Subcutaneous abdominal adipose tissue (tissue), 5 donors: ENCODE measurements at regions not wholly inside any gene's neighbourhood (a gene's known extent, or its start where the extent isn't known, plus 50 kb on each side); places are given as distances from the start of the nearest gene placed in this dataset.

ENCODE experiments used
- H3K27ac ChIP-seq: one replicate; pipeline ENCODE4 v1.7.0; 2013; ENCODE audit warnings: low read depth, mild to moderate bottlenecking, inconsistent platforms, low read length, moderate library complexity
- H3K27me3 ChIP-seq, 5 donors: one replicate each; pipeline ENCODE4 v1.7.0; 2013; ENCODE audit warnings: low read length in 5 of 5, inconsistent platforms in 1 of 5; ENCODE audit not compliant: control insufficient read depth in 5 of 5, insufficient read depth in 4 of 5
- H3K36me3 ChIP-seq, 5 donors: one replicate each; pipeline ENCODE4 v1.7.0; 2013; ENCODE audit warnings: low read length in 5 of 5; ENCODE audit not compliant: control insufficient read depth in 5 of 5, insufficient read depth in 5 of 5
- H3K4me1 ChIP-seq, 5 donors: one replicate each; pipeline ENCODE4 v1.7.0; 2013; ENCODE audit warnings: low read length in 5 of 5, mild to moderate bottlenecking in 3 of 5, moderate library complexity in 1 of 5; ENCODE audit not compliant: control insufficient read depth in 5 of 5, insufficient read depth in 5 of 5
- H3K4me3 ChIP-seq, 5 donors: one replicate each; pipeline ENCODE4 v1.7.0; 2013; ENCODE audit warnings: low read length in 5 of 5, low read depth in 1 of 5
- H3K9ac ChIP-seq, 5 donors: one replicate each; pipeline ENCODE4 v1.7.0; 2013; ENCODE audit warnings: low read length in 5 of 5, mild to moderate bottlenecking in 4 of 5, moderate library complexity in 3 of 5
- H3K9me3 ChIP-seq, 5 donors: one replicate each; pipeline ENCODE4 v1.7.0; 2013; ENCODE audit warnings: low read length in 5 of 5; ENCODE audit not compliant: control insufficient read depth in 5 of 5
- donor health status: healthy.
- donor health status: healthy.
- donor health status: healthy.
- donor health status: healthy.
- donor health status: healthy.

DNA sequence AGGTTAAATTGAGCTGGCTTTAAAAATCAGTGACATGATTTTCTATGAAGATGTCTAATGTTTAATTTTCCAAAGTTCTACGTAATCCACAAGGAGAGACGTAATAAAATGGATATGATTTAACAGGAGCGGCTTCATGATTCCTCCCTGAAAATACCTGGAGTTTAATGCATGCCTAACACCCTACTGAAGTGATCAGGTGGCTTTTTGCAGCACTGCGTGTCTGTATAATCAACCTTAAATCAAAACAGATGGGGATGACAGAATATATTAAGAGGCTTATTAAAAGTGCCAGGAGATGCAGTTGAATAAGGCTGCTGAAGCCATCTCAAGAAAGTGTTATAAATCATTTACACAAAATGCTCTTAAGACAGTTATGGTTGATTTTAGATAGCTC lies 112.4 kb upstream of the TLR3 start:
- Histone ChIP-seq H3K4me3 (no peak overlapping the region), H3K36me3 (no peaks in the 10 kb centered on the region), H3K9ac (no peak overlapping the region), H3K9me3 (no peaks in the 10 kb centered on the region), H3K4me1 (peaks cover 0 to 3% (median 0%) of the 10 kb centered on the region in 5 donors), H3K27ac (no peak overlapping the region), H3K27me3 (peaks cover 0 to 5% (median 0%) of the 10 kb centered on the region in 5 donors)

DNA sequence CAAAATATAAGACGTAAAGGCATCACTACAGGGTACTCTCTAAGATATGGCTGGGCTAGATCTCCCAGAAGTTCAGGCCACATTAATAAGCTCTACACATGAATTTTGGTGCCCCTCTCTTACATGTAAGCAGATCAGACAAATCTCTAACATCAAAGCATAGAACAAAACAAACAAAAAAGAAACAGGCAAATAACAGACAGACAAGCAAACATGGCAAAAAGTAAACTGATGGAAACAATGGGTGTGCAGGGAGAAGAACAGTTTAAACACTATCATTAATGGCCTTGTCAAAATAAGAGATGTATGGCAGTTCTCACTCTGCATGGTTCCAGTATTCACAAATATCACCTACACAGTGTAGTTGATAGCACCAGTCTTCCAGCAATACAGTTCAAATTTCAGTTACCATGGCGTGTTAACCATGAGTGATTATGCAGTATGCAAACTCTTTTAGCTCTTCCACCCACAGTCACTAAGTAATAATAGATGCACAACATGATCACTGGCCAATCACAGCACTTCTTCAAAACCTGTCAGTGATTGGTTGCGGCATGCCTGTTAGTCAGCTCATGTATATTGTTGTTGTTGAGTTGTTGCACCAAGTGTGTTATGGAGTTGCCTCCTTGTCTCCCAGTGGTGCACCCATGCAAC lies 110.7 kb upstream of the TLR3 start:
- no peak overlapping the region for H3K4me3 ChIP-seq
- H3K27ac ChIP-seq, result no peak overlapping the region
- no peaks in the 10 kb centered on the region for H3K36me3 ChIP-seq
- peaks cover 0 to 3% (median 0%) of the 10 kb centered on the region in 5 donors for H3K4me1 ChIP-seq
- peaks cover 0 to 5% (median 0%) of the 10 kb centered on the region in 5 donors for H3K27me3 ChIP-seq
- no peaks in the 10 kb centered on the region for H3K9me3 ChIP-seq
- no peak overlapping the region for H3K9ac ChIP-seq

- peaks cover 0 to 19% (median 2%) of the 10 kb centered on the region in 5 donors for H3K4me1 ChIP-seq
- peak overlapping the region; percentile 61 for H3K27ac ChIP-seq
- H3K36me3 ChIP-seq, result no peaks in the 10 kb centered on the region
- H3K9me3 ChIP-seq, result peaks cover 0 to 3% (median 0%) of the 10 kb centered on the region in 5 donors
- peak overlapping the region in 4 of 5 donors; percentile 4 to 33 (median 20) for H3K4me3 ChIP-seq
- no peaks in the 10 kb centered on the region for H3K27me3 ChIP-seq
- H3K9ac ChIP-seq, result peak overlapping the region in 1 of 5 donors; percentile 35
Observed at GRCh38 chr4:185965426-185966384, 103.3 kb upstream of the TLR3 start.

- Histone ChIP-seq H3K9me3 (peaks cover 0 to 3% (median 0%) of the 10 kb centered on the region in 5 donors), H3K4me3 (no peak overlapping the region), H3K27ac (no peak overlapping the region), H3K9ac (no peak overlapping the region), H3K27me3 (no peaks in the 10 kb centered on the region), H3K36me3 (no peaks in the 10 kb centered on the region), H3K4me1 (peaks cover 0 to 16% (median 2%) of the 10 kb centered on the region in 5 donors)
Observed at GRCh38 chr4:185966549-185966948, 102.4 kb upstream of the TLR3 start.

- no peak overlapping the region for H3K4me3 ChIP-seq
- H3K9ac ChIP-seq, result no peak overlapping the region
- H3K36me3 ChIP-seq, result no peaks in the 10 kb centered on the region
- H3K4me1 ChIP-seq, result peaks cover 0 to 16% (median 2%) of the 10 kb centered on the region in 5 donors
- peaks cover 0 to 3% (median 0%) of the 10 kb centered on the region in 5 donors for H3K9me3 ChIP-seq
- no peaks in the 10 kb centered on the region for H3K27me3 ChIP-seq
- H3K27ac ChIP-seq, result no peak overlapping the region
Observed at GRCh38 chr4:185966997-185967775, 101.8 kb upstream of the TLR3 start.

DNA sequence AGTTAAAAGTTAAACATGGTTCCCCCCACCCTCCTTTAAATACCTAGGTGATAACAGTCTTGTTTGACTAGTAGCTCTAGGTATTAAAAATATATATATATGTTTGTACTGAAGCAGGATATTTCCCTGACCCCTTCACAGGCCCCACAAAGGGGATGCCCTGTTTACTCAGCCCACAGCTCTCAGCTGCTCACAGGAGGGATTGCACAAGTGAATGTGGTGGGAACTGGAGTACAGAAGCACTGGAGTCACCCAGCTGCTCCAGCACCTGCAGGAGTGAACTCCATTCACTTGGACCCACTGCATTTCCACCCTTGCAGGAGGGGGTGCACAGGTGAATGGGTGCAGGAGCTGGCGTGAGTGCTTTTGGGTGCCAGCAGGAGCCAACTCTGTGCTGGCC lies 99.3 kb upstream of the TLR3 start:
- Histone ChIP-seq H3K4me1 (peaks cover 0 to 16% (median 2%) of the 10 kb centered on the region in 5 donors), H3K9ac (no peak overlapping the region), H3K27me3 (no peaks in the 10 kb centered on the region), H3K9me3 (peaks cover 0 to 3% (median 0%) of the 10 kb centered on the region in 5 donors), H3K36me3 (no peaks in the 10 kb centered on the region), H3K27ac (no peak overlapping the region), H3K4me3 (no peak overlapping the region)

DNA sequence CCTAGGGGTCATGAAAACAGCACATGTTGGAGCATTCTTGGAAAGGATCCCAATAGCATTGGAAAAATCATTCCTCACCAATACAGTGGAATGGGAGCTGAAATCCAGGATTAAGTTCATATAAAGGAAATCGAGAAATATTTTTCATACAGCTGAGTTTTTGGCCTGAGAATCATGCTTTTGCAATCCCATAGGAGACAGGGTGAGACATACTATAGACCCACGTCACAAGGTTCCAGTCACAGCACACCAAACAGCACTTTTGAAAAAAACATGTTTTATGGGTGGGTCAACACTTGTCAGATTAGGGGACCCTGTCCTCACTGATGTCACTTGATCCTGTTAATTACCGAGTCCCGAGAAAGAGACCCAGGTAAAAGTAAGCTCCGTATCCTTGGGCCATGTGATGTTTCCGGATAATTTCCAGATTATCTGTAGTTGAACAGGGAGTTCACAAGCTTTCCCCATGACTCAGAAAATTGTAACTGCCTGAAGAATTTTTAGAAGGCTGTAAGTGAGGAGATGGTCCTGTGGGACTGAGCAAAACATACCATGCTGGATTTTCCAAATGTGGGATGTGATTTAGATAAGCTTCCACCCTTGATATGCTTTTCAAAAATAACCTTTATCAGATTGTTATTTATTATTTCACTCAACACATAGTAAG lies 80.9 kb upstream of the TLR3 start:
- Histone ChIP-seq H3K4me1 (no peaks in the 10 kb centered on the region), H3K27ac (no peak overlapping the region), H3K4me3 (no peak overlapping the region)

GRCh38 chr4:185991770-185992169 lies 77.2 kb upstream of the TLR3 start:
- Histone ChIP-seq H3K9ac (no peak overlapping the region), H3K27ac (no peak overlapping the region)

More for the DNA sequence above, 80.9 kb upstream of the TLR3 start:
- Histone ChIP-seq H3K27me3 (no peaks in the 10 kb centered on the region), H3K9me3 (peaks cover 0 to 8% (median 3%) of the 10 kb centered on the region in 5 donors), H3K36me3 (no peaks in the 10 kb centered on the region), H3K9ac (no peak overlapping the region)

DNA sequence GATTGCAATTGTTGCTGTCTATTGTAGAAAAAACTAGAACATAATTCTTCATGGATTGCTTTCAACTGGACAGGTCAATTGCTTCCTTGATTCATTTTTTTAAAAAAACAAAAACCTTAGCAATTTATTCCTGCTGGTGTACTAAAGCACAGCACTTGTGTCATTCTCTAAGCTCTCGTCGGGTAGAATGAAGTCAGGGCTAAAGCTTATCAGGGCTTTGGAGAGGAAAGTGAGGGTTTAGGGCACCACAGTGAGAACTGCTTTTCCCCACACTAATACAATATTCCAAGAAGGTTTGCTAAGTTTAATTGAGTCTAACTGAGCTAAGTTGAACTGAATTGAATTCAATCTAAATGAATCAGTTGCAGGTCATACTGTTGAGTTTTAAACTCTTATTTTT lies 76.4 kb upstream of the TLR3 start:
- H3K9me3 ChIP-seq, result no peaks in the 10 kb centered on the region
- H3K4me1 ChIP-seq, result no peaks in the 10 kb centered on the region
- no peaks in the 10 kb centered on the region for H3K27me3 ChIP-seq
- H3K27ac ChIP-seq, result no peak overlapping the region
- no peak overlapping the region for H3K9ac ChIP-seq
- H3K36me3 ChIP-seq, result no peaks in the 10 kb centered on the region
- H3K4me3 ChIP-seq, result no peak overlapping the region

More at GRCh38 chr4:185991770-185992169, 77.2 kb upstream of the TLR3 start:
- H3K27me3 ChIP-seq, result no peaks in the 10 kb centered on the region
- H3K4me1 ChIP-seq, result no peaks in the 10 kb centered on the region
- no peak overlapping the region for H3K4me3 ChIP-seq
- no peaks in the 10 kb centered on the region for H3K9me3 ChIP-seq
- H3K36me3 ChIP-seq, result no peaks in the 10 kb centered on the region
